ENCODE measurements at regions not wholly inside any gene's neighbourhood (a gene's known extent, or its start where the extent isn't known, plus 50 kb on each side); places are given as distances from the start of the nearest gene placed in this dataset.

DNA sequence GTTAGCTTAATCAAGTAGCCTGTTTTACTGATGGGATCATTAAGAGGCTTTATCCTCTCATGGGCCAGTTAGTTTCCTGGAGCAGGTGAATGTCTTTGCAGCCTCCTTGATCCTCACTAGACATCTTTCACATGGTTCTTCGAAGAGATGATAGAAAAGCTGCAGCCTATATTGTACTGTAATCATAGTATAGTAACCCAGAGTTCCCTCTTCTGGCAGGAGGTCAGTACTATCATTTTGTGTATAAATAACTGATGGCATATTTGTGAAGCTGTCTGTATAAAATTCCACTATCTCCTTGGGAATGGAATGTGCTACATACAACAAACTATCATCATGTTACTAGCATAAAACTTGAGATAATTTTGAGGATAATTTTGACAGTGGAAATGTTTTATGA is 123.8 kb upstream of the PRPS1L1 start:
- TF ChIP-seq, protein P1, sequence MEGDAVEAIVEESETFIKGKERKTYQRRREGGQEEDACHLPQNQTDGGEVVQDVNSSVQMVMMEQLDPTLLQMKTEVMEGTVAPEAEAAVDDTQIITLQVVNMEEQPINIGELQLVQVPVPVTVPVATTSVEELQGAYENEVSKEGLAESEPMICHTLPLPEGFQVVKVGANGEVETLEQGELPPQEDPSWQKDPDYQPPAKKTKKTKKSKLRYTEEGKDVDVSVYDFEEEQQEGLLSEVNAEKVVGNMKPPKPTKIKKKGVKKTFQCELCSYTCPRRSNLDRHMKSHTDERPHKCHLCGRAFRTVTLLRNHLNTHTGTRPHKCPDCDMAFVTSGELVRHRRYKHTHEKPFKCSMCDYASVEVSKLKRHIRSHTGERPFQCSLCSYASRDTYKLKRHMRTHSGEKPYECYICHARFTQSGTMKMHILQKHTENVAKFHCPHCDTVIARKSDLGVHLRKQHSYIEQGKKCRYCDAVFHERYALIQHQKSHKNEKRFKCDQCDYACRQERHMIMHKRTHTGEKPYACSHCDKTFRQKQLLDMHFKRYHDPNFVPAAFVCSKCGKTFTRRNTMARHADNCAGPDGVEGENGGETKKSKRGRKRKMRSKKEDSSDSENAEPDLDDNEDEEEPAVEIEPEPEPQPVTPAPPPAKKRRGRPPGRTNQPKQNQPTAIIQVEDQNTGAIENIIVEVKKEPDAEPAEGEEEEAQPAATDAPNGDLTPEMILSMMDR (IDR thresholded peaks at IDR 0.05), result no peak
- TF ChIP-seq POLR2A (IDR thresholded peaks at IDR 0.05), result no peak

Data from Peyer's patch (tissue), 4 donors.